Breast epithelium (tissue), 3 donors: ENCODE measurements at regions not wholly inside any gene's neighbourhood (a gene's known extent, or its start where the extent isn't known, plus 50 kb on each side); places are given as distances from the start of the nearest gene placed in this dataset.

Source experiments
- CTCF ChIP-seq, 3 donors: fragments of 450-650 bp; IDR thresholded peaks; one replicate each; pipeline ENCODE4 v1.5.1; 2016 to 2017; ENCODE audit warnings: antibody characterized with exemption in 3 of 3, mild to moderate bottlenecking in 3 of 3, moderate library complexity in 3 of 3
- POLR2A ChIP-seq: fragments of 450-650 bp; IDR thresholded peaks from one replicate; pipeline ENCODE4 v1.6.1; 2016; ENCODE audit warnings: antibody characterized with exemption, mild to moderate bottlenecking, moderate library complexity

- TF ChIP-seq CTCF (IDR thresholded peaks at IDR 0.05) (no peak), POLR2A (no peak)
Observed at GRCh38 chr1:221039616-221040015, 160.4 kb downstream of the HLX start.
